Epithelial cell of esophagus (primary cell): ENCODE measurements at regions not wholly inside any gene's neighbourhood (a gene's known extent, or its start where the extent isn't known, plus 50 kb on each side); places are given as distances from the start of the nearest gene placed in this dataset.

Experiments used
- DNase-seq: peaks from one replicate; pipeline ENCODE4 v3.0.0; 2010; ENCODE audit warnings: low read depth
- H3K4me3 ChIP-seq: 2 replicates; pipeline ENCODE4 v1.5.1; 2011; ENCODE audit warnings: mild to moderate bottlenecking, low read length, control low read depth
- CTCF ChIP-seq: IDR thresholded peaks from 2 replicates; pipeline ENCODE4 v1.5.1; 2011; ENCODE audit warnings: low read depth, mild to moderate bottlenecking, low read length, control low read depth, inconsistent platforms; ENCODE audit not compliant: insufficient read depth; ENCODE audit errors: missing control alignments

GRCh38 chr5:23001120-23001519 lies 148.0 kb upstream of the CDH12 start:
- H3K4me3 ChIP-seq: no peak overlapping the region
- no peak for DNase-seq
- TF ChIP-seq CTCF: no peak

GRCh38 chr5:22998774-22999173 lies 145.6 kb upstream of the CDH12 start:
- DNase-seq: no peak
- no peak overlapping the region for H3K4me3 ChIP-seq
- TF ChIP-seq CTCF: no peak

GRCh38 chr5:22998362-22998761 lies 145.2 kb upstream of the CDH12 start:
- no peak overlapping the region for H3K4me3 ChIP-seq
- no peak for TF ChIP-seq CTCF

GRCh38 chr5:22988937-22989336 lies 135.8 kb upstream of the CDH12 start:
- no peak overlapping the region for H3K4me3 ChIP-seq
- DNase-seq: no peak
- TF ChIP-seq CTCF: no peak

More at GRCh38 chr5:22998362-22998761, 145.2 kb upstream of the CDH12 start:
- no peak for DNase-seq

GRCh38 chr5:22986281-22986680 lies 133.1 kb upstream of the CDH12 start:
- no peak overlapping the region for H3K4me3 ChIP-seq
- DNase-seq: no peak
- TF ChIP-seq CTCF: no peak

GRCh38 chr5:22985446-22985845 lies 132.3 kb upstream of the CDH12 start:
- DNase-seq: no peak
- no peak for TF ChIP-seq CTCF
- no peak overlapping the region for H3K4me3 ChIP-seq

- TF ChIP-seq CTCF: no peak
- no peak overlapping the region for H3K4me3 ChIP-seq
- DNase-seq: no peak
Observed at GRCh38 chr5:22970956-22971618, 117.9 kb upstream of the CDH12 start.
